HepG2 (cell line): ENCODE measurements at regions not wholly inside any gene's neighbourhood (a gene's known extent, or its start where the extent isn't known, plus 50 kb on each side); places are given as distances from the start of the nearest gene placed in this dataset.

ENCODE experiments used
- ARNT2 ChIP-seq: sonication (generic); formaldehyde crosslinking; IDR thresholded peaks from 2 replicates; pipeline ENCODE4 v1.8.0; 2022; ENCODE audit warnings: mild to moderate bottlenecking, low read depth, missing genetic modification reagents, moderate library complexity
- ATF3 ChIP-seq: sonication (generic); formaldehyde crosslinking; IDR thresholded peaks from 2 replicates; pipeline ENCODE4 v1.4.0; 2020; ENCODE audit warnings: missing genetic modification reagents
- CCDC6 ChIP-seq: sonication (generic); formaldehyde crosslinking; IDR thresholded peaks from 2 replicates; pipeline ENCODE4 v1.8.1; 2022; ENCODE audit warnings: mild to moderate bottlenecking, missing genetic modification reagents, moderate library complexity
- ETV6 ChIP-seq: sonication (generic); formaldehyde crosslinking; conservative IDR thresholded peaks from 2 replicates; pipeline ENCODE4 v1.4.0; 2020; ENCODE audit warnings: missing genetic modification reagents
- GZF1 ChIP-seq: sonication (generic); formaldehyde crosslinking; IDR thresholded peaks from 2 replicates; pipeline ENCODE4 v1.5.1; 2020; ENCODE audit warnings: mild to moderate bottlenecking, missing genetic modification reagents
- NFAT5 ChIP-seq: sonication (generic); formaldehyde crosslinking; IDR thresholded peaks from 2 replicates; pipeline ENCODE4 v1.4.0; 2020; ENCODE audit warnings: missing genetic modification reagents
- SALL1 ChIP-seq: sonication (generic); formaldehyde crosslinking; IDR thresholded peaks from 2 replicates; pipeline ENCODE4 v1.8.0; 2022; ENCODE audit warnings: mild to moderate bottlenecking, missing genetic modification reagents
- TAF1 ChIP-seq: sonication (generic); formaldehyde crosslinking; IDR thresholded peaks from 2 replicates; pipeline ENCODE4 v1.4.0; 2020; ENCODE audit warnings: missing genetic modification reagents
- THYN1 ChIP-seq: sonication (generic); formaldehyde crosslinking; IDR thresholded peaks from 2 replicates; pipeline ENCODE4 v1.8.1; 2023; ENCODE audit warnings: low read depth, mild to moderate bottlenecking, moderate library complexity, missing genetic modification reagents, borderline replicate concordance
- ZBTB21 ChIP-seq: sonication (generic); formaldehyde crosslinking; IDR thresholded peaks from 2 replicates; pipeline ENCODE4 v1.4.0; 2020; ENCODE audit warnings: missing genetic modification reagents
- ZBTB46 ChIP-seq: sonication (generic); formaldehyde crosslinking; IDR thresholded peaks from 2 replicates; pipeline ENCODE4 v1.4.0; 2020; ENCODE audit warnings: mild to moderate bottlenecking, missing genetic modification reagents, borderline replicate concordance
- ZFYVE20 ChIP-seq: sonication (generic); formaldehyde crosslinking; IDR thresholded peaks from 2 replicates; pipeline ENCODE4 v1.8.0; 2023; ENCODE audit warnings: low read depth, mild to moderate bottlenecking, moderate library complexity, missing genetic modification reagents, borderline replicate concordance
- ZNF138 ChIP-seq: sonication (generic); formaldehyde crosslinking; IDR thresholded peaks from 2 replicates; pipeline ENCODE4 v1.5.0; 2020; ENCODE audit warnings: mild to moderate bottlenecking, low read depth, missing genetic modification reagents
- ZNF142 ChIP-seq: sonication (generic); formaldehyde crosslinking; IDR thresholded peaks from 2 replicates; pipeline ENCODE4 v1.4.0; 2020; ENCODE audit warnings: missing genetic modification reagents
- ZNF263 ChIP-seq: sonication (generic); formaldehyde crosslinking; IDR thresholded peaks from 2 replicates; pipeline ENCODE4 v1.4.0; 2020; ENCODE audit warnings: missing genetic modification reagents
- ZNF616 ChIP-seq: sonication (generic); formaldehyde crosslinking; IDR thresholded peaks from 2 replicates; pipeline ENCODE4 v1.5.0; 2020; ENCODE audit warnings: low read depth, mild to moderate bottlenecking, missing genetic modification reagents
- ZNF776 ChIP-seq: sonication (generic); formaldehyde crosslinking; IDR thresholded peaks from 2 replicates; pipeline ENCODE4 v1.4.0; 2020; ENCODE audit warnings: mild to moderate bottlenecking, missing genetic modification reagents
- ZNF782 ChIP-seq: sonication (generic); formaldehyde crosslinking; IDR thresholded peaks from 2 replicates; pipeline ENCODE4 v1.4.0; 2020; ENCODE audit warnings: missing genetic modification reagents, mild to moderate bottlenecking, borderline replicate concordance

- TF ChIP-seq ZBTB46 (no peak), THYN1 (CRISPR knock-in tag) (no peak), SALL1 (peak; percentile 80; the same call in 1 of the 2 replicates), GZF1 (CRISPR knock-in tag) (no peak), CCDC6 (0 out of 2 replicates have a peak, but pooled peaks have one; percentile 29), ARNT2 (CRISPR knock-in tag) (no peak), ZFYVE20 (no peak), ZNF138 (CRISPR knock-in tag) (no peak), ZBTB21 (CRISPR knock-in tag) (no peak), ETV6 (CRISPR knock-in tag) (no peak), TAF1 (CRISPR knock-in tag) (peak; percentile 59), ZNF782 (CRISPR knock-in tag) (no peak), ZNF616 (CRISPR knock-in tag) (no peak), ATF3 (CRISPR knock-in tag) (no peak), NFAT5 (CRISPR knock-in tag) (no peak), ZNF142 (CRISPR knock-in tag) (no peak), ZNF263 (CRISPR knock-in tag) (no peak), ZNF776 (CRISPR knock-in tag) (no peak)
These were observed 217.8 kb upstream of the MKLN1 start (continued) for GRCh38 chr7:131109759-131110296.
